ENCODE measurements at regions not wholly inside any gene's neighbourhood (a gene's known extent, or its start where the extent isn't known, plus 50 kb on each side); places are given as distances from the start of the nearest gene placed in this dataset.

DNA sequence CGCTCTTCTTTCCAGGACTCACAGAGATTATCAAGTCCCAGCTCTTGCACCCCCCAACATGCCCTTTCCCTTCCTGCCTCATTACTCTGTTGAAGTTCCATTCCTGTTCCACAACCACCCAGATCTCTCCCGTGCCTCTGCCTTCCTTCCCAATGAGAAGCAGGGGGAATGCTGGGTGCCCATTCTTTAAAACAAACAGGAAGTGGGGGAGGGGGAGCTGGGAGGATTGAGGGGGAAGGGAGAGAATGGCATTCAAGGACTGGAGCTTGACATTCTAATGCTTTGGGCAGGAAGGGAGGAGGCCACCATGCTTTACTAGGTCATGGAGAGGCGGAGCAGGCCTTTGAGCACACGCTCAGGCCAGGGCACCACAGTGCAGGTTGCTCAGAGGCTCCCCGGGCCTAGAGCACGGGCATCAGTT, 150.3 kb upstream of the IRF2BP2 start:
- TF ChIP-seq, protein P1, sequence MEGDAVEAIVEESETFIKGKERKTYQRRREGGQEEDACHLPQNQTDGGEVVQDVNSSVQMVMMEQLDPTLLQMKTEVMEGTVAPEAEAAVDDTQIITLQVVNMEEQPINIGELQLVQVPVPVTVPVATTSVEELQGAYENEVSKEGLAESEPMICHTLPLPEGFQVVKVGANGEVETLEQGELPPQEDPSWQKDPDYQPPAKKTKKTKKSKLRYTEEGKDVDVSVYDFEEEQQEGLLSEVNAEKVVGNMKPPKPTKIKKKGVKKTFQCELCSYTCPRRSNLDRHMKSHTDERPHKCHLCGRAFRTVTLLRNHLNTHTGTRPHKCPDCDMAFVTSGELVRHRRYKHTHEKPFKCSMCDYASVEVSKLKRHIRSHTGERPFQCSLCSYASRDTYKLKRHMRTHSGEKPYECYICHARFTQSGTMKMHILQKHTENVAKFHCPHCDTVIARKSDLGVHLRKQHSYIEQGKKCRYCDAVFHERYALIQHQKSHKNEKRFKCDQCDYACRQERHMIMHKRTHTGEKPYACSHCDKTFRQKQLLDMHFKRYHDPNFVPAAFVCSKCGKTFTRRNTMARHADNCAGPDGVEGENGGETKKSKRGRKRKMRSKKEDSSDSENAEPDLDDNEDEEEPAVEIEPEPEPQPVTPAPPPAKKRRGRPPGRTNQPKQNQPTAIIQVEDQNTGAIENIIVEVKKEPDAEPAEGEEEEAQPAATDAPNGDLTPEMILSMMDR (IDR thresholded peaks at IDR 0.05; ENCODE audit: insufficient read depth, low read depth, low read length) = no peak
- TF ChIP-seq EZH2 (IDR thresholded peaks at IDR 0.05; ENCODE audit: insufficient read depth, low read length) = no peak

All from astrocyte (in vitro differentiated cells and primary cell).